GM20000 (cell line): ENCODE measurements at regions not wholly inside any gene's neighbourhood (a gene's known extent, or its start where the extent isn't known, plus 50 kb on each side); places are given as distances from the start of the nearest gene placed in this dataset.

Experiments
- DNase-seq: peaks from one replicate; pipeline ENCODE4 v3.0.0; 2012; ENCODE audit warnings: low spot score
- CTCF ChIP-seq: IDR thresholded peaks from 2 replicates; pipeline ENCODE4 v1.5.1; 2012; ENCODE audit warnings: mild to moderate bottlenecking, control low read depth; ENCODE audit errors: extremely low read depth, missing control alignments

- TF ChIP-seq CTCF, result no peak
- DNase-seq, result no peak
Measured at GRCh38 chr4:63558709-63559108, 850.5 kb downstream of the TECRL start.

GRCh38 chr4:63556332-63556731 lies 852.9 kb downstream of the TECRL start:
- no peak for TF ChIP-seq CTCF
- no peak for DNase-seq

GRCh38 chr4:63553123-63553522 lies 856.1 kb downstream of the TECRL start:
- no peak for TF ChIP-seq CTCF
- no peak for DNase-seq

GRCh38 chr4:63541828-63542227 lies 867.4 kb downstream of the TECRL start:
- no peak for TF ChIP-seq CTCF
- no peak for DNase-seq

GRCh38 chr4:63529581-63530337 lies 879.5 kb downstream of the TECRL start:
- DNase-seq, result no peak
- TF ChIP-seq CTCF, result no peak

GRCh38 chr4:63528256-63528991 lies 880.8 kb downstream of the TECRL start:
- DNase-seq, result no peak
- TF ChIP-seq CTCF, result no peak

- TF ChIP-seq CTCF, result no peak
- DNase-seq, result no peak
Measured at GRCh38 chr4:63526251-63526650, 883.0 kb downstream of the TECRL start.
